Astrocyte (in vitro differentiated cells and primary cell): ENCODE measurements at regions not wholly inside any gene's neighbourhood (a gene's known extent, or its start where the extent isn't known, plus 50 kb on each side); places are given as distances from the start of the nearest gene placed in this dataset.

ENCODE experiments used
- DNase-seq: peaks from one replicate; pipeline ENCODE4 v3.0.0-alpha.2; 2010; ENCODE audit warnings: low read depth
- FAIRE-seq: peaks from 2 replicates; lab custom pipeline; 2011; peaks lifted over from hg19 to GRCh38; lab: Jason Lieb, UNC
- H2AFZ ChIP-seq: 2 replicates; pipeline ENCODE4 v1.6.0; 2012; ENCODE audit warnings: low read depth, low read length, inconsistent platforms
- H3K27ac ChIP-seq: 2 replicates; pipeline ENCODE4 v1.5.1; 2011; ENCODE audit warnings: low read depth, low read length, inconsistent platforms
- H3K27me3 ChIP-seq: 2 replicates; pipeline ENCODE4 v1.6.0; 2011; ENCODE audit warnings: low read length, inconsistent platforms; ENCODE audit not compliant: insufficient read depth
- H3K36me3 ChIP-seq: 2 replicates; pipeline ENCODE4 v1.5.1; 2011; ENCODE audit warnings: low read length, inconsistent platforms; ENCODE audit not compliant: insufficient read depth
- H3K4me1 ChIP-seq: 2 replicates; pipeline ENCODE4 v1.5.1; 2011; ENCODE audit warnings: low read length, inconsistent platforms; ENCODE audit not compliant: insufficient read depth
- H3K4me2 ChIP-seq: 2 replicates; pipeline ENCODE4 v1.6.0; 2012; ENCODE audit warnings: low read length, inconsistent platforms
- H3K4me3 ChIP-seq: 2 replicates; pipeline ENCODE4 v1.5.1; 2011; ENCODE audit warnings: low read depth, mild to moderate bottlenecking, low read length, inconsistent platforms; ENCODE audit not compliant: insufficient read depth
- H3K79me2 ChIP-seq: 2 replicates; pipeline ENCODE4 v1.6.0; 2012; ENCODE audit warnings: mild to moderate bottlenecking, low read length, inconsistent platforms; ENCODE audit not compliant: insufficient read depth
- H3K9ac ChIP-seq: 2 replicates; pipeline ENCODE4 v1.6.0; 2012; ENCODE audit warnings: mild to moderate bottlenecking, low read length, inconsistent platforms
- H3K9me3 ChIP-seq: 2 replicates; pipeline ENCODE4 v1.5.1; 2012; ENCODE audit warnings: low read depth, mild to moderate bottlenecking, low read length, inconsistent platforms; ENCODE audit not compliant: insufficient read depth
- H4K20me1 ChIP-seq: 2 replicates; pipeline ENCODE4 v1.6.0; 2012; ENCODE audit warnings: low read length, inconsistent platforms; ENCODE audit not compliant: insufficient read depth
- H3K27ac Mint-ChIP-seq: one replicate; pipeline ENCODE4 v1.8.0; 2021; ENCODE audit warnings: mild to moderate bottlenecking, mixed read lengths; ENCODE audit not compliant: unreplicated experiment
- H3K27me3 Mint-ChIP-seq: one replicate; pipeline ENCODE4 v1.8.0; 2021; ENCODE audit warnings: low read depth, mixed read lengths; ENCODE audit not compliant: unreplicated experiment
- H3K36me3 Mint-ChIP-seq: one replicate; pipeline ENCODE4 v1.8.0; 2021; ENCODE audit warnings: low read depth, mixed read lengths; ENCODE audit not compliant: unreplicated experiment
- H3K4me1 Mint-ChIP-seq: one replicate; pipeline ENCODE4 v1.8.0; 2021; ENCODE audit warnings: low read depth, mixed read lengths; ENCODE audit not compliant: unreplicated experiment
- H3K4me3 Mint-ChIP-seq: one replicate; pipeline ENCODE4 v1.8.0; 2021; ENCODE audit warnings: mild to moderate bottlenecking, moderate library complexity, mixed read lengths; ENCODE audit not compliant: unreplicated experiment
- H3K9me3 Mint-ChIP-seq: one replicate; pipeline ENCODE4 v1.8.0; 2021; ENCODE audit warnings: mild to moderate bottlenecking, mixed read lengths; ENCODE audit not compliant: unreplicated experiment
- EZH2 ChIP-seq: IDR thresholded peaks from 2 replicates; pipeline ENCODE4 v1.6.1; 2012; ENCODE audit warnings: mild to moderate bottlenecking, low read length, inconsistent platforms; ENCODE audit not compliant: insufficient read depth
- TF ChIP-seq, protein P1 (sequence below): IDR thresholded peaks from 2 replicates; pipeline ENCODE4 v1.5.1; 2011; ENCODE audit warnings: low read depth, mild to moderate bottlenecking, inconsistent platforms, low read length, moderate library complexity; ENCODE audit not compliant: insufficient read depth

- Histone ChIP-seq H3K9me3 (no peaks in the 10 kb centered on the region), H3K9ac (no peak overlapping the region), H3K4me3 (no peak overlapping the region), H3K36me3 (no peaks in the 10 kb centered on the region), H3K79me2 (no peaks in the 10 kb centered on the region), H3K4me1 (no peaks in the 10 kb centered on the region), H3K27me3 (no peaks in the 10 kb centered on the region), H3K27ac (no peak overlapping the region), H3K4me2 (no peak overlapping the region), H2AFZ (no peak overlapping the region), H4K20me1 (no peaks in the 10 kb centered on the region)
- no peak for TF ChIP-seq EZH2
- TF ChIP-seq, protein P1, sequence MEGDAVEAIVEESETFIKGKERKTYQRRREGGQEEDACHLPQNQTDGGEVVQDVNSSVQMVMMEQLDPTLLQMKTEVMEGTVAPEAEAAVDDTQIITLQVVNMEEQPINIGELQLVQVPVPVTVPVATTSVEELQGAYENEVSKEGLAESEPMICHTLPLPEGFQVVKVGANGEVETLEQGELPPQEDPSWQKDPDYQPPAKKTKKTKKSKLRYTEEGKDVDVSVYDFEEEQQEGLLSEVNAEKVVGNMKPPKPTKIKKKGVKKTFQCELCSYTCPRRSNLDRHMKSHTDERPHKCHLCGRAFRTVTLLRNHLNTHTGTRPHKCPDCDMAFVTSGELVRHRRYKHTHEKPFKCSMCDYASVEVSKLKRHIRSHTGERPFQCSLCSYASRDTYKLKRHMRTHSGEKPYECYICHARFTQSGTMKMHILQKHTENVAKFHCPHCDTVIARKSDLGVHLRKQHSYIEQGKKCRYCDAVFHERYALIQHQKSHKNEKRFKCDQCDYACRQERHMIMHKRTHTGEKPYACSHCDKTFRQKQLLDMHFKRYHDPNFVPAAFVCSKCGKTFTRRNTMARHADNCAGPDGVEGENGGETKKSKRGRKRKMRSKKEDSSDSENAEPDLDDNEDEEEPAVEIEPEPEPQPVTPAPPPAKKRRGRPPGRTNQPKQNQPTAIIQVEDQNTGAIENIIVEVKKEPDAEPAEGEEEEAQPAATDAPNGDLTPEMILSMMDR: peak; percentile 80
- FAIRE-seq: peak; percentile 34
- H3K4me1 Mint-ChIP-seq: peaks cover 5% of the 10 kb centered on the region
- no peak overlapping the region for H3K27ac Mint-ChIP-seq
- peaks cover 17% of the 10 kb centered on the region for H3K27me3 Mint-ChIP-seq
- H3K9me3 Mint-ChIP-seq: no peaks in the 10 kb centered on the region
- peak; percentile 13 for DNase-seq
- H3K36me3 Mint-ChIP-seq: no peaks in the 10 kb centered on the region
- H3K4me3 Mint-ChIP-seq: no peak overlapping the region
Measured at GRCh38 chr15:94670438-94671034, 439.2 kb downstream of the MCTP2 start.

GRCh38 chr15:94671858-94672532, 440.6 kb downstream of the MCTP2 start:
- H3K9me3 Mint-ChIP-seq: no peaks in the 10 kb centered on the region
- H3K4me3 ChIP-seq: no peak overlapping the region
- H3K4me2 ChIP-seq: peak overlapping the region; percentile 61
- no peak for TF ChIP-seq EZH2
- TF ChIP-seq, protein P1: no peak
- H3K4me3 Mint-ChIP-seq: no peak overlapping the region
- H3K36me3 Mint-ChIP-seq: no peaks in the 10 kb centered on the region
- no peaks in the 10 kb centered on the region for H3K4me1 ChIP-seq
- H3K9ac ChIP-seq: no peak overlapping the region
- H3K79me2 ChIP-seq: no peaks in the 10 kb centered on the region
- H3K27ac ChIP-seq: no peak overlapping the region
- H3K27ac Mint-ChIP-seq: peak overlapping the region; percentile 21
- H3K9me3 ChIP-seq: no peaks in the 10 kb centered on the region
- H3K27me3 Mint-ChIP-seq: peaks cover 10% of the 10 kb centered on the region
- FAIRE-seq (no peak), DNase-seq (peak; percentile 44)
- peaks cover 5% of the 10 kb centered on the region for H3K4me1 Mint-ChIP-seq
- H2AFZ ChIP-seq: peak overlapping the region; percentile 58
- no peaks in the 10 kb centered on the region for H3K27me3 ChIP-seq
- no peaks in the 10 kb centered on the region for H4K20me1 ChIP-seq
- no peaks in the 10 kb centered on the region for H3K36me3 ChIP-seq

- DNase-seq (peak; percentile 39), FAIRE-seq (no peak)
- H3K27me3 Mint-ChIP-seq: peaks cover 3% of the 10 kb centered on the region
- H3K9me3 Mint-ChIP-seq: no peaks in the 10 kb centered on the region
- H3K36me3 Mint-ChIP-seq: no peaks in the 10 kb centered on the region
- no peak overlapping the region for H3K4me3 Mint-ChIP-seq
- H3K27ac Mint-ChIP-seq: no peak overlapping the region
- H3K9ac ChIP-seq: peak overlapping the region; percentile 40
- H3K36me3 ChIP-seq: no peaks in the 10 kb centered on the region
- H3K4me3 ChIP-seq: peak overlapping the region; percentile 55
- H3K27ac ChIP-seq: no peak overlapping the region
- peaks cover 5% of the 10 kb centered on the region for H3K4me1 Mint-ChIP-seq
- no peaks in the 10 kb centered on the region for H3K9me3 ChIP-seq
- H3K4me2 ChIP-seq: peak overlapping the region; percentile 85
- H2AFZ ChIP-seq: peak overlapping the region; percentile 75
- no peaks in the 10 kb centered on the region for H3K4me1 ChIP-seq
- H3K27me3 ChIP-seq: no peaks in the 10 kb centered on the region
- no peaks in the 10 kb centered on the region for H3K79me2 ChIP-seq
- H4K20me1 ChIP-seq: no peaks in the 10 kb centered on the region
- TF ChIP-seq, protein P1: no peak
- TF ChIP-seq EZH2: no peak
Measured at GRCh38 chr15:94673801-94674200, 442.4 kb downstream of the MCTP2 start.
